ENCODE measurements at regions not wholly inside any gene's neighbourhood (a gene's known extent, or its start where the extent isn't known, plus 50 kb on each side); places are given as distances from the start of the nearest gene placed in this dataset.

- H3K27ac Mint-ChIP-seq, result no peak overlapping the region
- no peaks in the 10 kb centered on the region for H4K20me1 ChIP-seq (ENCODE audit: insufficient read depth, low read length)
- H3K9me3 Mint-ChIP-seq, result peaks cover 0 to 5% (median 0%) of the 10 kb centered on the region in 7 donors
- no peak overlapping the region for H3K27ac ChIP-seq (ENCODE audit: low read depth in 1 of 2, low read length in 2 of 2)
- H2AFZ ChIP-seq (ENCODE audit: insufficient read depth, low read depth, low read length, poor library complexity, severe bottlenecking), result no peak overlapping the region
- no peaks in the 10 kb centered on the region for H3K27me3 ChIP-seq (ENCODE audit: control insufficient read depth in 2 of 2, insufficient read depth in 2 of 2, low read length in 2 of 2)
- WGBS (ENCODE audit: insufficient coverage), result 40% methylated on average over 2 of the region's 3 CpGs
- intact Hi-C loops (cut with micrococcal nuclease), result no loop called here
- no peaks in the 10 kb centered on the region for H3K4me1 ChIP-seq (ENCODE audit: control insufficient read depth in 1 of 2, insufficient read depth in 2 of 2, low read length in 2 of 2)
- H3K36me3 Mint-ChIP-seq, result no peaks in the 10 kb centered on the region
- peaks cover 4% of the 10 kb centered on the region for H3K4me1 Mint-ChIP-seq
- H3K36me3 ChIP-seq (replicated peaks in 1 of 2; ENCODE audit: control insufficient read depth in 1 of 2, insufficient read depth in 2 of 2, low read length in 2 of 2), result no peaks in the 10 kb centered on the region
- no peak for DNase-seq
- no peak overlapping the region for H3K4me2 ChIP-seq (replicated peaks; ENCODE audit: extremely low read depth, low read length, poor library complexity, severe bottlenecking)
- no peaks in the 10 kb centered on the region for H3K9me3 ChIP-seq (replicated peaks in 1 of 2; ENCODE audit: control insufficient read depth in 1 of 2, insufficient read depth in 1 of 2, low read length in 2 of 2)
- no peaks in the 10 kb centered on the region for H3K79me2 ChIP-seq (ENCODE audit: insufficient read depth, low read length)
- no peak overlapping the region for H3K4me3 ChIP-seq (replicated peaks in 1 of 3; ENCODE audit: low read depth in 2 of 3, low read length in 3 of 3)
- peaks cover 0 to 2% (median 2%) of the 10 kb centered on the region in 3 donors for H3K27me3 Mint-ChIP-seq (ENCODE audit: low read depth in 3 of 3)
- H3K4me3 Mint-ChIP-seq, result peak overlapping the region in 1 of 2 donors; percentile 5
- H3K9ac ChIP-seq (ENCODE audit: insufficient read depth, low read length, poor library complexity, severe bottlenecking), result no peak overlapping the region
- TF ChIP-seq CTCF (IDR thresholded peaks at IDR 0.05), result no peak
These were observed 140.6 kb downstream of the JCAD start for GRCh38 chr10:29918623-29919400.

- TF ChIP-seq CTCF (IDR thresholded peaks at IDR 0.05), result no peak
- Histone ChIP-seq H3K79me2 (ENCODE audit: insufficient read depth, low read length) (no peaks in the 10 kb centered on the region), H3K9me3 (replicated peaks in 1 of 2; ENCODE audit: control insufficient read depth in 1 of 2, insufficient read depth in 1 of 2, low read length in 2 of 2) (no peaks in the 10 kb centered on the region), H3K4me2 (replicated peaks; ENCODE audit: extremely low read depth, low read length, poor library complexity, severe bottlenecking) (no peak overlapping the region), H3K27ac (ENCODE audit: low read depth in 1 of 2, low read length in 2 of 2) (no peak overlapping the region), H3K27me3 (ENCODE audit: control insufficient read depth in 2 of 2, insufficient read depth in 2 of 2, low read length in 2 of 2) (no peaks in the 10 kb centered on the region), H4K20me1 (ENCODE audit: insufficient read depth, low read length) (no peaks in the 10 kb centered on the region), H3K9ac (ENCODE audit: insufficient read depth, low read length, poor library complexity, severe bottlenecking) (no peak overlapping the region), H3K36me3 (replicated peaks in 1 of 2; ENCODE audit: control insufficient read depth in 1 of 2, insufficient read depth in 2 of 2, low read length in 2 of 2) (no peaks in the 10 kb centered on the region), H3K4me3 (replicated peaks in 1 of 3; ENCODE audit: low read depth in 2 of 3, low read length in 3 of 3) (no peak overlapping the region), H3K4me1 (ENCODE audit: control insufficient read depth in 1 of 2, insufficient read depth in 2 of 2, low read length in 2 of 2) (no peaks in the 10 kb centered on the region), H2AFZ (ENCODE audit: insufficient read depth, low read depth, low read length, poor library complexity, severe bottlenecking) (no peak overlapping the region)
- Mint-ChIP-seq H3K4me1 (peaks cover 2% of the 10 kb centered on the region), H3K4me3 (no peak overlapping the region), H3K9me3 (peaks cover 0 to 5% (median 0%) of the 10 kb centered on the region in 7 donors), H3K36me3 (no peaks in the 10 kb centered on the region), H3K27me3 (ENCODE audit: low read depth in 3 of 3) (peaks cover 0 to 2% (median 2%) of the 10 kb centered on the region in 3 donors), H3K27ac (no peak overlapping the region)
- DNase-seq, result no peak
- intact Hi-C loops (cut with micrococcal nuclease), result no loop called here
- 18% methylated on average over 3 of the region's 4 CpGs for WGBS (ENCODE audit: insufficient coverage)
These were observed 142.1 kb downstream of the JCAD start for GRCh38 chr10:29917311-29917710.

All from CD14-positive monocyte (primary cell).